ENCODE measurements at regions not wholly inside any gene's neighbourhood (a gene's known extent, or its start where the extent isn't known, plus 50 kb on each side); places are given as distances from the start of the nearest gene placed in this dataset.

DNA sequence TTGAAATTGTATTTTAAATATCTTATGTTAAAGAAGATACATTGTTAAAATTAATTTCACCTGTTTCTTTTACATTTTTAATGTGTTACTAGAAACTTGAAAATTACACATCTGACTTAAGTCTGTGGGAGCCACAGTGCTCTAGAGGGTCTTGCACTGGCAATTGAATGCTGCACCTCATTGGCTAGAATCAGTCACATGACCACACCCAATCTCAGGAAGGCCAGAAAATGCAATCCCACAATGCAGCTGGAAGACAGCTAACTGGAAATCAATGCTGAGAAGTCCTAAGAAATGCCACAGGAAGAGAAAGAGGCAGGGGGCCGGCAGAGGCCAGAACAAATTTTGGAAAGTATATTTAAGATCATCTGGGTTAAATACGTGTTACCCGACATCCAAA is 189.2 kb upstream of the POU3F3 start:
- H3K4me3 ChIP-seq (ENCODE audit: low read depth, low read length) = no peak overlapping the region

GRCh38 chr2:104668631-104669030 is 185.3 kb upstream of the POU3F3 start:
- no peak overlapping the region for H3K4me3 ChIP-seq (ENCODE audit: low read depth, low read length)

GRCh38 chr2:104673225-104673624 is 180.7 kb upstream of the POU3F3 start:
- no peak overlapping the region for H3K4me3 ChIP-seq (ENCODE audit: low read depth, low read length)

DNA sequence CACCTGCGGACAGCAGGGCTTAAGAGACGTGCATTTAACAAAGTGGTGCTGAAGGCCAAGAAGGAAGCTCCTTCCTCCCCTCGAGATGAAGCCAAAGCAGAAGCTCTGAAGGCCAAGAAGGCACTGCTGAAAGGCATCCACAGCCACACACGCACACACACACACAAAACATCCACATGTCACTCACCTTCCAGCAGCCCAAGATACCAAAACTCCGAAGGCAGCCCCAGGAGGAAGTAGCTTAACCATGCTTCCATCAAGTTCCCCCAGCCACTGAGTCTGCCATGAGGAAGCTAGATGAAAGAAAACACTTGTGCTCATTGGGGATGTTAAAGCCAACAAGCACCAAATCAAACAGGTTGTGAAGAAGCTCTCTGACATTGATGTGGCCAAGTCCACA is 175.7 kb upstream of the POU3F3 start:
- no peak overlapping the region for H3K4me3 ChIP-seq (ENCODE audit: low read depth, low read length)

DNA sequence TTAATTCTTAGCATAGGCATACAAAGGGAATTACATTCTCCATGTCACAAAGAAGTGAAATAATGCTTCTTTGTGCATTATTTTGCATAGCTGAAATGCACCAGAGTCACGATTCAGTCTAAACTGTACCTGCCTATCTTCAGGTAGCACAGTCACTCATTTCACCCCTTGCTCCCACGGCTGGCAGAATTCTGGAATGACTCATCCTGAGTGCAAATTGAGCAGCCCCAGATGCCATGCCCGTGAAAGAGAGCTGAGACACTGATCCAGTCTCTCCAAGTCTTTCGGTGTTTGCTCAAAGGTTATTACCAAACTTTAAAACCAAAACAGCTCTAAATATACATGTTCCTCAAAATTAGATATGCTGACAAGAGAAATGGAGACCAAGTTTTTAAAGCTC is 168.3 kb upstream of the POU3F3 start:
- no peak overlapping the region for H3K4me3 ChIP-seq (ENCODE audit: low read depth, low read length)

DNA sequence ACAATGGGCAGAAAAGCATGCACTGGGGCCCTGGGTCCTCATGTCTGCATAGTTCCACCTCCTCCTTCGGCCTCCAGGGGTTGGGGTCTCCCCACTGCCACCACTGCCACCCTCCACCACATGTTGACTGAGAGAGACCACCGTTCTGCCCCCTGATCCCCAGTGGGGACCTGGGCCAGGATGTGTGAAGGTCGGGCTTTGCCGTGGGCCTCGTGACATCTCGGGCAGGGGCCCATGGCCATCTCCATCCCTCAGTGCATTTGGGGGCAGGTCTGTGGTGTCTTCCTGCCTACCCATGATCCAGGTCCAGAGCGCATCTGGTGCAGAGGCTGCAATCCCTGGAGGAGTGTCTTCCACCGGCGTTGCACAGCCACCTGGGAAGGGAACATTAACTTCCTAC is 166.8 kb upstream of the POU3F3 start:
- H3K4me3 ChIP-seq (ENCODE audit: low read depth, low read length) = no peak overlapping the region

GRCh38 chr2:104690255-104690984 is 163.5 kb upstream of the POU3F3 start:
- H3K4me3 ChIP-seq (ENCODE audit: low read depth, low read length) = no peak overlapping the region

DNA sequence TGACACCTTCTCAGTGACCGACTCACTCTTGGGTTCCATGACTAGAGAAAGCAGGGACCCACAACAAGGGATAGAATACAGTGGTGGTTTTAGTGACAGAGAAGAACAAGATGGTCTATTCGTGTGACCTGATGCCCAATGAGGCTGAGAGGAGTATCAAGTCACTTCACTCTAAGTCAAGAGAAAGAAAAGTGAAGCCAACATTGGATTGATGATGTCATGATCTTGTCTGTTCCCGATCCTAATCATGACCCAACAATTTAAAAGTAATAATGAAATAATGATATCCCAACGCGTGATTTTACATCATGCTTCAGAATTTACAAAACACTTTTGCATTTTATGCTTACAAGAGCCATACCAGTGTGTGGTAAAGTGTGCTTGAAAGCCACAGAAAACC is 155.6 kb upstream of the POU3F3 start:
- H3K4me3 ChIP-seq (ENCODE audit: low read depth, low read length) = no peak overlapping the region

DNA sequence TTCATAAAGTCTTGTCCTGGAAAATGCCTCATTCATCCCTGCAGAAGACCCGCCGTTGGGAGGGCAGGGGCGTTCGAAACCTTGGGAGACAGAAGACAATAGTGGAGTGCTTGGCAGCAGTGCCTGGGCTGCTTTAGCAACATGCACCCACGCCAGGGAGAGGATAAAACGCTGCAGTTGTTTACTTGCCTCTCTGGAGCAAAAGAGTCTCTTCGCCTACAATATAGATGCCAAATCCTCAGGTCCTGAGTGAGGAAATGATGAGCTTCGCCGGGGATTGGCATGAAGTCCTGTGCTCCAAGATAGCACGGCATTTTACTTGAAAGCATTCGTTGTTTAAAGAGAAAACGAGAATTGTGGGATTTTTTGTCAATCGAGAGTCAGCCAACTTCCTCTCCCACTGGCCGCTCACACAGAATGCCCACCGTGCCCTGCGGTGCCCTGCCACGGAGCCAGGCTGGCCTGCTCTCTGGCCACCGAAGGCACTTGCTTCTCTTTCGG is 152.5 kb upstream of the POU3F3 start:
- no peak overlapping the region for H3K4me3 ChIP-seq (ENCODE audit: low read depth, low read length)

DNA sequence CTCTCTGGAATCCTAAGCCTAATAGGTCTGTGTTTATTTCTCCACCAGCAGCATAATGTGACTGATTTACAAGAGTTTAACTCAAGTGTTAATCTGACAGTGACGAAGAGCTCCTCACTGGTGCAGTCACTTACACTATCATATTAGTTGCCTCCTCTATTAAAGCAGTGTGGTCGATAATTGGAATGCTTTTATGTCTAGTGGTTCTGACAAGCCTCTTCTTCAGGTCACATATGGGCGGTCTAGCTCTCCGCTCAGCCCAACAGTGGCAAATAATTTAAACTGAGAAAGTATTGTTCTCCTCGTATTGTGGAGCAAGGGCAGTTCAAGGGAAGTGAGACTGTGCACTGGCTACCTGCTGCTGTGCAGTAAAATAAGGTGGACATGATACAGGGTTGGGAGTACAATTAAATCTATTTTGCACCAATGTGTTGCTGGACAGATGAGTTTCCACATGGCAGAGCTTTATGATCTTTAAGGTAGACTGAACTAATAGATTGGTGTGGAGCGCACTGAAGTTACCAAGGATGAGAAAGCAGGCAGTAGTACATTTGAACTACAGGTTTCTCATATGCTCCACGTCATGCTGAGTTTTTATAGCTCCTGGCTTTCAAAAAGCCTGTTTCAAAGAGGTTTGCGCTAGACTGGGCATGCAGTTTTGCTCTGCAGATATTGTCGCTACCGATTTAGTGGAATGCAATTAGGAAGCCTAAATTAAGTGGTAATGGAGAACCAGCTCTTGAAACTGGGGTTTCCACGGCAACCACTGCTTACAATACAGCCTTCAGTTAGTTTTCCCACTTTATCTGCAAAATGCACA is 151.7 kb upstream of the POU3F3 start:
- no peak overlapping the region for H3K4me3 ChIP-seq (ENCODE audit: low read depth, low read length)

DNA sequence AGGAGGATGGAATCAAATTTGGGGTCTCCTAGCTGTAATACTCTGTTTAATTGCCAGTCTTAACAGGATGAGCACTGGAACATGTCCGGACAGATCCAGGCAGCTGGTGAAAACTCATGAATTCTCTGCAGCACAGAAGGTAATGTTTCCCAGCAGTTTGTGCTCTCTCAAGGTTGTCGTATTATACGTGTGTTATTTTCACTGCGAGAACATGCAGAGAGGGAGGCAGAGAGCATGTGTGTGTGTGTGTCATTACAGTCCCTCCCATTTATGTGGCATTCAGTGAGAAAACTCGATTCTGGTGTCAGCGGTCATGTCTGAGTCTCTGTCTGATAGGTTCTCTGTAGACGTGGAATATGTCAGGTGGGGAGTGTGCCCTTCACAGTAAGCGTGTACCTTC is 150.2 kb upstream of the POU3F3 start:
- H3K4me3 ChIP-seq (ENCODE audit: low read depth, low read length) = no peak overlapping the region

DNA sequence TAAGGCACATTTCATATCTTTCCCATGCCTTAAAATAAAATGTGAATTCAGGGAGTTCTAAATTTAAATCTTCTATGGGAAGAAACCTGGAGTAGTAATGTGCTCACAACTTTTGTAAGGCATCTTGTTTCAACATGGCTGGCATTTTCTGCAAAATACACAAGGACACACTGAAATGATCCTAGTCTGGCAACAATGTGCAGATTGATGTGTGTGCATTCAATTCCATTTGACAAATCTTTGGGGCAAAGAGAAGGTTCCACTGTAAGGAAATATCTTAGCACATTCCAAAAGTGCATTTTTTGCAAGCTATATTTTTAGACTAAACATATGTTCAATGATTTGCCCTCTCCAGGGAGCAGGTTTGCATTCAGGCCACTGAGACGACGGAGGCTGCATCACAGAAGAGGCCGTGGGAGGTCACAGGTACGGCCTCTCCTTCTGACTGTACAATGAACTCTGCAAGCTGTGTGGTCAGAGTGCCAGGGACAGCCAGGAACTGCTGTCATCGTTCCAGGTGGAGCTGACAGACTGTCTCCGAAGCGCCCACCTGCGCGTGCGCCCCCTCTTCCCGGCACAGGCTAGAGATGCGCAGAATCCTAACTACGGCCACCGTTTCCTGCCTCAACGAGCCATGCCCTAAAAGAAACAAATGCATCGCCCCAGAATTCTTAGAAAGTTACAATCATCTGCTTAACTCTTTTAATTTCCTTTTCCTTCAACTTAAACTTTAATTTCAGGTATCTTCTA is 149.2 kb upstream of the POU3F3 start:
- H3K4me3 ChIP-seq (ENCODE audit: low read depth, low read length) = no peak overlapping the region

DNA sequence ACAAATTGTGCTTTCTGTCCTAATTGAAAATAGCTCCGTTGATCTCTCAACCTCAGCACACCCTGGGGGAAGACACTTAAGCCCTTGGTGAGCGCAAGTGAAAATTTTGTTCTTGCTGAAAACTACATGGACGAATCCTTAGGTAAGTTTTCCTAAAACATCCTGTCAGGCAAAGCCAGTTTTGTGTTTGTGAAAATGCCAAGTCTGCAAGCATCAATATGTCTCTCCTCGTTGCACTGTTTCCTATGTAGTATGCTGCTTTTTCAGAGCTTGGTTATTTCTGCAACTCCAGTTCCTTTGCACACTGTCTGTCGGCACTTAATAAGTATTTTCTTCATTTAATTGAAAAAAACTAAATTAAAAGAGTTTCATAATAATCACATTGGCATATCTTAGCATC is 146.9 kb upstream of the POU3F3 start:
- H3K4me3 ChIP-seq (ENCODE audit: low read depth, low read length) = no peak overlapping the region

- no peak overlapping the region for H3K4me3 ChIP-seq (ENCODE audit: low read depth, low read length)
Observed at GRCh38 chr2:104708967-104709366, 144.9 kb upstream of the POU3F3 start.

GRCh38 chr2:104716061-104716460 is 137.9 kb upstream of the POU3F3 start:
- H3K4me3 ChIP-seq (ENCODE audit: low read depth, low read length) = no peak overlapping the region

DNA sequence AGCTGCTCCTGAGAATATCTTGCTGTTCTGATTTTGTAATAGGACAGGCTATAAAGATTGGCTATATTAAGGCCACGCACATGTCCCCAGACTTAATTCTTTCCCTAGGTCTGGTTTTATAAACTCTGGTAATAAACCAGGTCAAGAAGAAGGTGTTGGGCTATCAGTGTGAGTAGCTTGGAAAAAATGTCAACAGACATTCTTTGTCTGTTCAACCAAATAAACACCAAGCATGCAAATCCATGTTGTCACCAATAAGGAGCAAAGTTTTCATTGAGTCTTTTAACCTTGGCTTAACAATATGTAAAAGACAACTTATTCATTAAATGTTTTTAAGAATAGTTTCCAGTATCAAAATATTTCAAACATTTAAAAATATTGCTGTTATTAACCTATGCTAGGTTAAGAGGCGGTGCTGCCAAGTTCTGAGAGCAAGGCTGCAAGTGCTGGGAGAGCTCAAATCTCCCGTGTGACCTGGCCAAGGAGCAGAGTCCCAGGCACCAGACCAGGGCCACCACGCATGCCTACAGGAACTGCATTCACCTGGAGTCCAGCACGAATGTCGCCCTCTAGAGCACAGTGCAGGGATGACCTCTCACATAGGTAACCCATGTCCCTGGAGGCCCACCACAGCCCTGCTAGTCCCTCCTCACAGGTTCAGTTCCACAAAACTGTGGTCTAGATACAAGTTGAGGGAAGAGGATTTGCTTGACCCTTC is 120.5 kb upstream of the POU3F3 start:
- no peak overlapping the region for H3K4me3 ChIP-seq (ENCODE audit: low read depth, low read length)

- H3K4me3 ChIP-seq (ENCODE audit: low read depth, low read length) = no peak overlapping the region
Observed at GRCh38 chr2:104734937-104735586, 118.9 kb upstream of the POU3F3 start.

DNA sequence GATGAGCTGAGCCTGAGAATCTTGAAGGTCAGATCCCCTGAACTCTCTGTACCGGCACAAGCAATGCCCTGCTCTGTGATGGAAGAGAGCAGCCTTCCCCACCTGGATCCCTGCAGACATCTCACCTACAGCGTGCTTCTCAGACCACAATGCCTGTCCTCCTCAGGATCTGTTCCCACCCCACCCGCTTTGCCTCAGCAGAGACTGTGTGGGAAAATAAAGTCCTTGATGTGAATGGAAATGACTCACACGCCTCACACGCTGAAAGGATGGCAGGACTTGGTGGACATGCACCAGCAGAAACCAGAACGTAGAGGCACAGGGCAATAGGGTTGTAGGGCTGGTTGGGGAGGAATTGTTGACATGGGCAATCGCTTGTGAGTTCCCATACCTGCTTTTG is 117.9 kb upstream of the POU3F3 start:
- no peak overlapping the region for H3K4me3 ChIP-seq (ENCODE audit: low read depth, low read length)

GRCh38 chr2:104741860-104742259 is 112.1 kb upstream of the POU3F3 start:
- H3K4me3 ChIP-seq (ENCODE audit: low read depth, low read length) = no peak overlapping the region

- no peak overlapping the region for H3K4me3 ChIP-seq (ENCODE audit: low read depth, low read length)
Observed at GRCh38 chr2:104744537-104744936, 109.4 kb upstream of the POU3F3 start.

All from iPS-11a (cell line).